ENCODE measurements at regions not wholly inside any gene's neighbourhood (a gene's known extent, or its start where the extent isn't known, plus 50 kb on each side); places are given as distances from the start of the nearest gene placed in this dataset.

DNA sequence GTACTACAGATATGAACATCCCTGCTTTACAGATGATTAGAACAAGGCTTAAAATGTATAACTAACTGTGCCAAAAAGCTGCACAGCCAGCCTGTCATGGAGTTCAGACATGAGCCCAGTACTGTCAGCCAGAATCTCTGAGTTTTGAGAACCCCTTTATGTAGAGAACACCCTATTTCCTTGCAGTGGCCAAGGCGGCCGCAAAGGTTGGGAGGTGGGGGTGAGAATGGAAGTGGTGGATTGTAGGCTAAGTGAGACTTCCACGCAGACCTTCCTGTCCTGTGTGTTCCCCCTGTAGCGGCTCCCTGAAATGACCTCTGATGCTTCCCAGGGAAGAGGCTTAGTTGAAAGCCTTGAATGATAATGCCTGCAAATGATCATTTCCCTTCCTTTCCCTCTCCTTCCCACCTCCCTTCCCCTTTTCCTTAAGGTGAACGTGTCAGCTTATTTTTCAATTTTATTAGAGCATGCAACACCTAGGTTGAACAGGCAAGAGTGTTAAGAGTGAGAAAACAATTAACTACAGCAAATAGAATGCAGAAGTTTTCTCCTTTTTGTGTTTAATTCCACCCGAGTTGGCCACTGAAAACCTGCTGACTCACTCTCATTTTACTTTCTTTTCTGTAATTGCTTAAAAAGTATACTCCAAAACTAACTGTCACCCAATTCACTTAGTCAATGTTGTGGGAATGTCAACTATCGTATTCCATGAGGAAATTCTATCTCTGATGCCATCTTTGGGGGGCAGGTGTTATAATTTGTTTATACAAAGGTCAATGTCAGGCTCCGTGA, 167.0 kb upstream of the EDNRB start:
- no peaks in the 10 kb centered on the region for H4K20me1 ChIP-seq (ENCODE audit: insufficient read depth, poor library complexity, severe bottlenecking)
- no peak overlapping the region for H3K27ac ChIP-seq
- no peaks in the 10 kb centered on the region for H3K36me3 ChIP-seq (replicated peaks; ENCODE audit: insufficient read depth, low read depth)
- no peaks in the 10 kb centered on the region for H3K27me3 ChIP-seq
- no peaks in the 10 kb centered on the region for H3K4me1 ChIP-seq (ENCODE audit: insufficient read depth)
- H2AFZ ChIP-seq = no peak overlapping the region
- TF ChIP-seq EZH2phosphoT487 (IDR thresholded peaks at IDR 0.05; ENCODE audit: low read depth, severe bottlenecking, unreplicated experiment) = no peak
- TF ChIP-seq EZH2 (IDR thresholded peaks at IDR 0.05; ENCODE audit: borderline replicate concordance) = no peak
- TF ChIP-seq, protein P1, sequence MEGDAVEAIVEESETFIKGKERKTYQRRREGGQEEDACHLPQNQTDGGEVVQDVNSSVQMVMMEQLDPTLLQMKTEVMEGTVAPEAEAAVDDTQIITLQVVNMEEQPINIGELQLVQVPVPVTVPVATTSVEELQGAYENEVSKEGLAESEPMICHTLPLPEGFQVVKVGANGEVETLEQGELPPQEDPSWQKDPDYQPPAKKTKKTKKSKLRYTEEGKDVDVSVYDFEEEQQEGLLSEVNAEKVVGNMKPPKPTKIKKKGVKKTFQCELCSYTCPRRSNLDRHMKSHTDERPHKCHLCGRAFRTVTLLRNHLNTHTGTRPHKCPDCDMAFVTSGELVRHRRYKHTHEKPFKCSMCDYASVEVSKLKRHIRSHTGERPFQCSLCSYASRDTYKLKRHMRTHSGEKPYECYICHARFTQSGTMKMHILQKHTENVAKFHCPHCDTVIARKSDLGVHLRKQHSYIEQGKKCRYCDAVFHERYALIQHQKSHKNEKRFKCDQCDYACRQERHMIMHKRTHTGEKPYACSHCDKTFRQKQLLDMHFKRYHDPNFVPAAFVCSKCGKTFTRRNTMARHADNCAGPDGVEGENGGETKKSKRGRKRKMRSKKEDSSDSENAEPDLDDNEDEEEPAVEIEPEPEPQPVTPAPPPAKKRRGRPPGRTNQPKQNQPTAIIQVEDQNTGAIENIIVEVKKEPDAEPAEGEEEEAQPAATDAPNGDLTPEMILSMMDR (IDR thresholded peaks at IDR 0.05; ENCODE audit: poor library complexity) = no peak
- H3K79me2 ChIP-seq = no peaks in the 10 kb centered on the region
- H3K4me2 ChIP-seq = no peak overlapping the region
- 64% methylated on average over 8 of the region's 8 CpGs for WGBS (ENCODE audit: low lambda C conversion rate, missing lambda C conversion rate)
- no peak overlapping the region for H3K4me3 ChIP-seq
- no peak for DNase-seq (ENCODE audit: low spot score)
- H3K9me2 ChIP-seq (replicated peaks; ENCODE audit: insufficient read depth) = no peaks in the 10 kb centered on the region
- H3K9me3 ChIP-seq (ENCODE audit: low read depth) = peaks cover 8% of the 10 kb centered on the region

DNA sequence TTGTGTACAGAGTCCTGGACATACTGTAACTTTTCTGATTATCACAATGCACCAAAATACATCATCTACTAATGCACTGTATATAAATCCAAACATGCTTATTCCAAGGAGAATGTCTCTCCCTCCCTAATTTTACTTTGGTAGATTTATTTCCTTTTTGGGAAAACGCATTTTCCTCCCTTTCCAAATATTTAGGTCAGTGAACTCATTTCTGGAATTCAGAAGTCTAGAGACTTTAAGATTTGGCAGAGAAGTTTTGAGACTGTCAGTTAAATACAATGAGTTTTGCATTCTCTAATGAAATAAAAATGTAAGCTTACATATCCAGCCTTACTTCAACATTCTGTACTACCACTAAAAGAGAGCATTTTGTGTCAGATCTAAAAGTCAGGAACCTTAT, 165.8 kb upstream of the EDNRB start:
- H3K9me2 ChIP-seq (replicated peaks; ENCODE audit: insufficient read depth) = no peaks in the 10 kb centered on the region
- H3K79me2 ChIP-seq = no peaks in the 10 kb centered on the region
- H4K20me1 ChIP-seq (ENCODE audit: insufficient read depth, poor library complexity, severe bottlenecking) = no peaks in the 10 kb centered on the region
- peaks cover 8% of the 10 kb centered on the region for H3K9me3 ChIP-seq (ENCODE audit: low read depth)
- no peak for TF ChIP-seq EZH2phosphoT487 (IDR thresholded peaks at IDR 0.05; ENCODE audit: low read depth, severe bottlenecking, unreplicated experiment)
- no peak for TF ChIP-seq EZH2 (IDR thresholded peaks at IDR 0.05; ENCODE audit: borderline replicate concordance)
- TF ChIP-seq, protein P1 (IDR thresholded peaks at IDR 0.05; ENCODE audit: poor library complexity) = no peak
- DNase-seq (ENCODE audit: low spot score) = no peak
- H3K36me3 ChIP-seq (replicated peaks; ENCODE audit: insufficient read depth, low read depth) = no peaks in the 10 kb centered on the region
- no peak overlapping the region for H3K27ac ChIP-seq
- 89% methylated on average over 1 of the region's 1 CpG for WGBS (ENCODE audit: low lambda C conversion rate, missing lambda C conversion rate)
- H3K4me2 ChIP-seq = no peak overlapping the region
- H3K4me3 ChIP-seq = no peak overlapping the region
- H3K4me1 ChIP-seq (ENCODE audit: insufficient read depth) = no peaks in the 10 kb centered on the region
- no peak overlapping the region for H2AFZ ChIP-seq
- H3K27me3 ChIP-seq = no peaks in the 10 kb centered on the region

DNA sequence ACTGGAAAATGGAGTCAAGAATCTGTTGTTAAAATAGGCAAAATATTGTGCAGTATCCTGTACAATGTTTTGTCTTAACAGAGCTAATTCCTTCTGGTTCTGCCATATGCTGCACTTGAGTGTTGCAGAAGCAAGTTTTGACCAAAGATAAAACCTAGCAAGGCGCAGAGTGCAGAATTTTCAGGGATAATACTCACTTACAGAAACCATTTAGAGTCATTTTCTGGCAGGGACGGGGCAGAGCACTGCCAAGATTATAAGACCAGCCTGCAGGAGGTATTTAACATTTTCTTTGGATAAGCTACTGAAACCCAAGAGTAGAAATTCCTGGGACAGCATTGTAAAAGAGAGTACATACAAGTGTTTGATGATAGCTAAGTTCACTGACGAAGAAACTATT, 159.5 kb upstream of the EDNRB start:
- H3K4me3 ChIP-seq = no peak overlapping the region
- H3K36me3 ChIP-seq (replicated peaks; ENCODE audit: insufficient read depth, low read depth) = no peaks in the 10 kb centered on the region
- no peaks in the 10 kb centered on the region for H4K20me1 ChIP-seq (ENCODE audit: insufficient read depth, poor library complexity, severe bottlenecking)
- H2AFZ ChIP-seq = no peak overlapping the region
- no peak for DNase-seq (ENCODE audit: low spot score)
- H3K9me3 ChIP-seq (ENCODE audit: low read depth) = peaks cover 8% of the 10 kb centered on the region
- H3K4me2 ChIP-seq = no peak overlapping the region
- H3K27ac ChIP-seq = no peak overlapping the region
- no peaks in the 10 kb centered on the region for H3K4me1 ChIP-seq (ENCODE audit: insufficient read depth)
- TF ChIP-seq, protein P1 (IDR thresholded peaks at IDR 0.05; ENCODE audit: poor library complexity) = no peak
- TF ChIP-seq EZH2 (IDR thresholded peaks at IDR 0.05; ENCODE audit: borderline replicate concordance) (no peak), EZH2phosphoT487 (IDR thresholded peaks at IDR 0.05; ENCODE audit: low read depth, severe bottlenecking, unreplicated experiment) (no peak)
- H3K9me2 ChIP-seq (replicated peaks; ENCODE audit: insufficient read depth) = no peaks in the 10 kb centered on the region
- H3K79me2 ChIP-seq = no peaks in the 10 kb centered on the region
- WGBS (ENCODE audit: low lambda C conversion rate, missing lambda C conversion rate) = 83% methylated on average over 3 of the region's 3 CpGs
- H3K27me3 ChIP-seq = no peaks in the 10 kb centered on the region

All from hepatocyte (in vitro differentiated cells).